Hepatocyte (in vitro differentiated cells): ENCODE measurements at regions not wholly inside any gene's neighbourhood (a gene's known extent, or its start where the extent isn't known, plus 50 kb on each side); places are given as distances from the start of the nearest gene placed in this dataset.

Experiments
- DNase-seq: peaks from one replicate; pipeline ENCODE4 v3.0.0-alpha.2; 2016; ENCODE audit warnings: low spot score
- H2AFZ ChIP-seq: fragments of 200-600 bp; sonication (generic); 2 replicates; pipeline ENCODE4 v1.6.0; 2016; ENCODE audit warnings: antibody characterized with exemption, mild to moderate bottlenecking
- H3K27ac ChIP-seq: fragments of 200-600 bp; sonication (generic); 2 replicates; pipeline ENCODE4 v1.5.1; 2016; ENCODE audit warnings: mild to moderate bottlenecking
- H3K27me3 ChIP-seq: fragments of 200-600 bp; sonication (generic); 2 replicates; pipeline ENCODE4 v1.6.1; 2016
- H3K36me3 ChIP-seq: fragments of 200-600 bp; sonication (generic); replicated peaks from 2 replicates; pipeline ENCODE4 v1.5.1; 2016; ENCODE audit warnings: low read depth; ENCODE audit not compliant: insufficient read depth
- H3K4me1 ChIP-seq: fragments of 200-600 bp; sonication (generic); 2 replicates; pipeline ENCODE4 v1.5.1; 2016; ENCODE audit warnings: mild to moderate bottlenecking, moderate library complexity; ENCODE audit not compliant: insufficient read depth
- H3K4me2 ChIP-seq: fragments of 200-600 bp; sonication (generic); 2 replicates; pipeline ENCODE4 v1.6.0; 2016
- H3K4me3 ChIP-seq: fragments of 200-600 bp; sonication (generic); 2 replicates; pipeline ENCODE4 v1.5.1; 2016; ENCODE audit warnings: mild to moderate bottlenecking
- H3K79me2 ChIP-seq: fragments of 200-600 bp; sonication (generic); 2 replicates; pipeline ENCODE4 v1.6.0; 2017; ENCODE audit warnings: mild to moderate bottlenecking
- H3K9me2 ChIP-seq: fragments of 200-600 bp; sonication (generic); replicated peaks from 2 replicates; pipeline ENCODE4 v1.6.0; 2017; ENCODE audit warnings: mild to moderate bottlenecking; ENCODE audit not compliant: insufficient read depth
- H3K9me3 ChIP-seq: fragments of 200-600 bp; sonication (generic); 2 replicates; pipeline ENCODE4 v1.5.1; 2016; ENCODE audit warnings: low read depth, mild to moderate bottlenecking
- H4K20me1 ChIP-seq: fragments of 200-600 bp; sonication (generic); 2 replicates; pipeline ENCODE4 v1.6.0; 2016; ENCODE audit warnings: mild to moderate bottlenecking; ENCODE audit not compliant: insufficient read depth, poor library complexity, severe bottlenecking
- EZH2 ChIP-seq: fragments of 200-600 bp; sonication (generic); IDR thresholded peaks from 2 replicates; pipeline ENCODE4 v1.6.1; 2016; ENCODE audit warnings: antibody characterized with exemption, mild to moderate bottlenecking, borderline replicate concordance
- EZH2phosphoT487 ChIP-seq: fragments of 200-600 bp; sonication (generic); IDR thresholded peaks from one replicate; pipeline ENCODE4 v1.6.1; 2018; ENCODE audit warnings: antibody characterized with exemption, mild to moderate bottlenecking, low read depth, moderate library complexity; ENCODE audit not compliant: unreplicated experiment, severe bottlenecking
- WGBS: methylation state at CpG from one replicate; pipeline ENCODE4 v1.1.6; 2016; ENCODE audit warnings: low lambda C conversion rate; ENCODE audit errors: missing lambda C conversion rate; 5-methylcytosine and 5-hydroxymethylcytosine counted together
- TF ChIP-seq, protein P1 (sequence below): fragments of 200-600 bp; sonication (generic); IDR thresholded peaks from 2 replicates; pipeline ENCODE4 v1.5.1; 2016; ENCODE audit warnings: antibody characterized with exemption, mild to moderate bottlenecking; ENCODE audit not compliant: poor library complexity

DNA sequence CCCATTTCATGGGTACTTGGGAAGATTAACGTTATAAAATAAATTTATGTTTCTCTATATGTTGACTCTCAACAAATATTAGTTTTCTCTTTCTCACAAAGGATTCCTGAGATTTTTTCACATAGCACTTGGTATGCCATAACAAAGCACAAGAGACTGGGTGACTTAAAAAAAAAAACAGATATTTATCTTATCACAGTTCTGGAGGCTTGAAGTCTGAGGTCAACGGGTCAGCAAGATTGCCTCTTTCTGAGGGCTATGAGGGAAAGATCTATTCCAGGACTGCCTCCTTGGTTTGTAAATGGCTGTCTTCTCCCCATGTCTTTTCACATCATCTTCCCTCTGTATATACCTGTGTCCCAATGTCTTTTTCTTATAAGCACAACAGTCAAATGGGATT lies 153.5 kb upstream of the DIO2 start:
- no peaks in the 10 kb centered on the region for H3K27me3 ChIP-seq

DNA sequence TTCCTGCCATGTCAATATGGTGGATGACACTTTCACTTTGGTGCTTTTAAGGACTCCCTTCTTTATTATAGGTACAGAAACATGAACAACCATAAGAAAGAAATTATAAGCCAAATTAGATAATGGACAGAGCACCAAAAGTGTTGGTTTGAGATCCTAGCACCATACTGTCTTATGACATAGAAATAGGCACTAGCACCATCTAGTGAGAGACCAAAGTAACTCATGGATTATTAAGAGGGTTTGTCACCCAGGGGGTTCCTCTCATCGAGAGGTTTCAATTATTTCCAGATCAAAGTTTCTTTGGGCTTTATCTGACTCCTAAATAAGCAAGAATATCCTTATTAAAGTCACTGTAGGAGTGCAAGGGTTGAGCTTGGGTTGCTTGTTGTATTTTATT lies 153.0 kb upstream of the DIO2 start:
- Histone ChIP-seq H3K9me3 (no peaks in the 10 kb centered on the region), H3K36me3 (no peaks in the 10 kb centered on the region), H4K20me1 (no peaks in the 10 kb centered on the region), H3K4me1 (peaks cover 6% of the 10 kb centered on the region), H2AFZ (no peak overlapping the region), H3K27ac (no peak overlapping the region), H3K4me2 (no peak overlapping the region), H3K4me3 (no peak overlapping the region), H3K9me2 (no peaks in the 10 kb centered on the region), H3K79me2 (no peaks in the 10 kb centered on the region), H3K27me3 (no peaks in the 10 kb centered on the region)
- DNase-seq, result peak; percentile 20
- TF ChIP-seq, protein P1, sequence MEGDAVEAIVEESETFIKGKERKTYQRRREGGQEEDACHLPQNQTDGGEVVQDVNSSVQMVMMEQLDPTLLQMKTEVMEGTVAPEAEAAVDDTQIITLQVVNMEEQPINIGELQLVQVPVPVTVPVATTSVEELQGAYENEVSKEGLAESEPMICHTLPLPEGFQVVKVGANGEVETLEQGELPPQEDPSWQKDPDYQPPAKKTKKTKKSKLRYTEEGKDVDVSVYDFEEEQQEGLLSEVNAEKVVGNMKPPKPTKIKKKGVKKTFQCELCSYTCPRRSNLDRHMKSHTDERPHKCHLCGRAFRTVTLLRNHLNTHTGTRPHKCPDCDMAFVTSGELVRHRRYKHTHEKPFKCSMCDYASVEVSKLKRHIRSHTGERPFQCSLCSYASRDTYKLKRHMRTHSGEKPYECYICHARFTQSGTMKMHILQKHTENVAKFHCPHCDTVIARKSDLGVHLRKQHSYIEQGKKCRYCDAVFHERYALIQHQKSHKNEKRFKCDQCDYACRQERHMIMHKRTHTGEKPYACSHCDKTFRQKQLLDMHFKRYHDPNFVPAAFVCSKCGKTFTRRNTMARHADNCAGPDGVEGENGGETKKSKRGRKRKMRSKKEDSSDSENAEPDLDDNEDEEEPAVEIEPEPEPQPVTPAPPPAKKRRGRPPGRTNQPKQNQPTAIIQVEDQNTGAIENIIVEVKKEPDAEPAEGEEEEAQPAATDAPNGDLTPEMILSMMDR, result peak; percentile 40
- no peak for TF ChIP-seq EZH2phosphoT487
- 48% methylated on average over 1 of the region's 1 CpG for WGBS

More for the DNA sequence above, 153.5 kb upstream of the DIO2 start:
- Histone ChIP-seq H3K27ac (no peak overlapping the region), H4K20me1 (no peaks in the 10 kb centered on the region), H3K9me3 (no peaks in the 10 kb centered on the region), H3K4me1 (peaks cover 6% of the 10 kb centered on the region), H2AFZ (no peak overlapping the region), H3K4me2 (no peak overlapping the region), H3K36me3 (no peaks in the 10 kb centered on the region), H3K79me2 (no peaks in the 10 kb centered on the region), H3K9me2 (no peaks in the 10 kb centered on the region), H3K4me3 (no peak overlapping the region)
- DNase-seq, result no peak
- 37% methylated on average over 2 of the region's 2 CpGs for WGBS
- TF ChIP-seq EZH2phosphoT487 (no peak), EZH2 (no peak)
- TF ChIP-seq, protein P1, result no peak

DNA sequence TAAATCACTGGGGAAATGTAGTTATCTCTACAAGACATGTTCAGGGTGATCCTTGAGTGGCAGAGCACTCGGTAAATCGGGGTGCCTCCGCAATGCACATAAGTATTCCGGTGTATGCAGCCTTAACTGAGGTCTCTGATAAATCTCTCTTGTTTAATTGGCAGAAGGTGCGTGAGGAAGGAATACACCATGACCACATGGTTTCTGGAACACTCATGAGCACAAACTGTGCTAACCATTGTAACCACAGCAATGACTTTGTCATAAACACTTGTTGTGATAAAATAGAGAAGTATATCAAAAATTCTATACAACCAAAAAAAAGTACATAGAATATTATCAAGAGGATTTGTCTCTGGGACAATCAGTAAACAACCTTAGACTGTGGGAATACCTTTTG lies 146.8 kb upstream of the DIO2 start:
- no peak overlapping the region for H3K4me3 ChIP-seq
- no peaks in the 10 kb centered on the region for H3K9me3 ChIP-seq
- H3K36me3 ChIP-seq, result no peaks in the 10 kb centered on the region
- H3K27ac ChIP-seq, result no peak overlapping the region
- peaks cover 10% of the 10 kb centered on the region for H3K4me1 ChIP-seq
- H2AFZ ChIP-seq, result no peak overlapping the region
- WGBS, result 90% methylated on average over 5 of the region's 5 CpGs
- no peaks in the 10 kb centered on the region for H4K20me1 ChIP-seq
- TF ChIP-seq, protein P1, result no peak
- no peak for TF ChIP-seq EZH2phosphoT487
- no peak for TF ChIP-seq EZH2
- H3K79me2 ChIP-seq, result no peaks in the 10 kb centered on the region
- H3K4me2 ChIP-seq, result no peak overlapping the region
- H3K27me3 ChIP-seq, result no peaks in the 10 kb centered on the region
- no peak for DNase-seq
- no peaks in the 10 kb centered on the region for H3K9me2 ChIP-seq

DNA sequence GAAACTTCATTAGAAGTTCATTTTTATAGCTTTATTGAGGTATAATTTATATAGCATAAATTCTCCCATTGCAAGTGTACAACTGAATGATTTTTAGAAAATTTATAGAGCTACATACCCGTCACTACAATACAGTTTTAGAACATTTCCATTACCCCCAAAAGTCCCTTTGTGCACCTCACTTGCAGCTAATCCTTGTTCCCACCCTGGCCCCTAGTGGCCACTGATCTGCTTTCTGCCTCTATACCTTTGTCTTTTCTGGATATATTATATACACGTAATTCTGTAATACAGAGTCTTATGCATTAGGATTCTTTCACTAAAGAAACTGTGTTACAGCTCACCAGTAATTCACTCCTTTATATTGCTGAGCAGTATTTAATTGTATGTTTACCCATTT lies 145.1 kb upstream of the DIO2 start:
- WGBS, result 64% methylated on average over 2 of the region's 2 CpGs
- Histone ChIP-seq H2AFZ (peak overlapping the region; percentile 42), H3K9me2 (no peaks in the 10 kb centered on the region), H3K79me2 (no peaks in the 10 kb centered on the region), H3K4me3 (no peak overlapping the region), H3K27ac (no peak overlapping the region), H4K20me1 (no peaks in the 10 kb centered on the region), H3K4me2 (no peak overlapping the region), H3K9me3 (no peaks in the 10 kb centered on the region), H3K27me3 (no peaks in the 10 kb centered on the region), H3K36me3 (no peaks in the 10 kb centered on the region), H3K4me1 (peaks cover 10% of the 10 kb centered on the region)
- DNase-seq, result peak; percentile 16
- TF ChIP-seq, protein P1, result peak; percentile 45
- TF ChIP-seq EZH2, result no peak
